AG10803 (cell line): ENCODE measurements at regions not wholly inside any gene's neighbourhood (a gene's known extent, or its start where the extent isn't known, plus 50 kb on each side); places are given as distances from the start of the nearest gene placed in this dataset.
"Not testable (repeated sequence)": the region's sequence is repeated elsewhere in the genome, so short reads cannot be mapped to it uniquely, and the experiment has no call there.

ENCODE experiments used
- DNase-seq: peaks from one replicate; pipeline ENCODE4 v3.0.0; 2010; ENCODE audit warnings: low read depth
- H3K4me3 ChIP-seq: 2 replicates; pipeline ENCODE4 v1.5.1; 2011; ENCODE audit warnings: mild to moderate bottlenecking, low read length, control low read depth
- CTCF ChIP-seq: conservative IDR thresholded peaks from 2 replicates; pipeline ENCODE4 v1.5.1; 2011; ENCODE audit warnings: mild to moderate bottlenecking, low read length, control low read depth, inconsistent platforms

- no peak for TF ChIP-seq CTCF
- no peak for DNase-seq
- H3K4me3 ChIP-seq: no peak overlapping the region
Measured at GRCh38 chr12:22115711-22116110, 69.7 kb downstream of the CMAS start.

GRCh38 chr12:22116376-22116775, 70.4 kb downstream of the CMAS start:
- no peak for TF ChIP-seq CTCF
- H3K4me3 ChIP-seq: no peak overlapping the region
- DNase-seq: no peak

DNA sequence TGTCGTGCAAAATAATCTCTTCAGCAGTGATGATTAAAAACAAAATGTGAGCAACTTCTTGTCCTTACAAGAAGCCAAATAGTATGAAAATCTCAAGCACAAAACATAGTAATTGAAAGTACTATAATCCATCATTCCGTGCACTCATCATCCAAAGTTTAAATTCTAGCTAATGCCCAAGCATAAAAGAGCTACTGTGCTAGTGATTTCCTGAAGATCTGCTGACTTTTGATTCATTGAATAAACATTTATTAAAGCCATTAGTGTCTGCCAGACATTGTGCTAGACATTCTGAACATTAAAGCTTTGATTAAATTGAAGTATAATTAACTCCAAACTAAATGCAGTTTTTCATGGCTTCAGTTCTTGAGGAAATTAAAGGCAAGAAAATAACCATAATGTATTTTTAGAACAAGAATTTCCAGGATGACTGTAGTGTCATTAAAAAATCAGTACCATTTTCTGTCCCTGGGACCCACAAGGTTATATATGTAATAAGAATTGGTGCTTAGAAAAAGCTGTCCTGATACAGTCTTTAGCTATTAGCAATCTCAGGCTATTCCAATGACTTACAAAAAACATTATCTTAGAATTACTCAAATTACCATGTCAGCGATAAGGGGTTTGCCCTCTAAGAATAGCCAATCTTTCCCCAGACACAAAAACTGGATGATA, 71.7 kb downstream of the CMAS start:
- no peak for DNase-seq
- no peak overlapping the region for H3K4me3 ChIP-seq
- no peak for TF ChIP-seq CTCF

DNA sequence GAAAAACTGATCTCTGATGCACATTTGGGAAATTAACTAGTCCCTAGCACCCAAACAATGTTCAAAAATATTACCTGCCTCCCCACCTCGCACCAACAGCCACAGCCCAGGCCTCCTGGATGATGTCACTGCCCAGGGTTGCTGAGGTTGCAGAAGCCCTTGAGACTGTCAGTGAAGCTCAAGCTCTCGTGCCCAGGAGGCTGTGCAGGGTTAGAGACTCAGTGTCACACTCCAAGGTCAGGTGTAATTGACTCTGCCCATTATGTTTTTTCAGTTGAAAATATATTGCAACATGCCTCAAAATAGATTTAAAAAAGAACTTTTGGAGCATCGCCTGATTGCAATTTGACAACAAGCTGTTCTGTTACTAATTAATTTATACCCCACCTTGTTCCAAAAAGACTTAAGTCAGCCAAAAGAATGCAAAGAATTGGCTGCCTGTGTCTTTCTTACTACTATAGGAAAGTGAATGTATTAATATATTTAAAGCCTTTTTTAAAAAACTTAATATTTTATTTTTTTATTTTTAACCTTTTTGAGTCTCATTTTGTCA, 72.3 kb downstream of the CMAS start:
- DNase-seq: no peak
- no peak overlapping the region for H3K4me3 ChIP-seq
- TF ChIP-seq CTCF: no peak

- DNase-seq: no peak
- H3K4me3 ChIP-seq: no peak overlapping the region
- TF ChIP-seq CTCF: 0 out of 2 replicates have a peak, but pooled peaks have one; percentile 7
Measured at GRCh38 chr12:22121224-22121623, 75.2 kb downstream of the CMAS start.

DNA sequence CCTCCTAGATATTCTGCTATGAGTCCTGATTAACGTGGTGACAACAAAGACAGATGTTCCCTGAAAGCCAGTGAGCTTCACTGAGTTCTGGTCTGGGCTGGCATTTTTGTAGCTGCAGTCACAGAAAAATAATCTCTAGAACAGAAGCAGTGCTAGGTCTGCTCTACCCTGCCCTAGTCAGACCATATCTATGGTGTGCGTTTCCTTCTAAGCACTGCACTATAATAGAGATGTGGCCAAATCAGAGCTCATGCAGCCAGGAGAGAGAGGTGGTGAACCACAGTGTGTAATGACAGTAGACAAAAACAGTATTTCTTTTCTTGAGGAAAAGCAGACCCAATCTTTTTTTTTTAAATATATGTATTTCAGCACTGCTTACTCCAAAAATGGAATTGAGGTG, 76.3 kb downstream of the CMAS start:
- DNase-seq: no peak
- no peak overlapping the region for H3K4me3 ChIP-seq
- TF ChIP-seq CTCF: no peak

DNA sequence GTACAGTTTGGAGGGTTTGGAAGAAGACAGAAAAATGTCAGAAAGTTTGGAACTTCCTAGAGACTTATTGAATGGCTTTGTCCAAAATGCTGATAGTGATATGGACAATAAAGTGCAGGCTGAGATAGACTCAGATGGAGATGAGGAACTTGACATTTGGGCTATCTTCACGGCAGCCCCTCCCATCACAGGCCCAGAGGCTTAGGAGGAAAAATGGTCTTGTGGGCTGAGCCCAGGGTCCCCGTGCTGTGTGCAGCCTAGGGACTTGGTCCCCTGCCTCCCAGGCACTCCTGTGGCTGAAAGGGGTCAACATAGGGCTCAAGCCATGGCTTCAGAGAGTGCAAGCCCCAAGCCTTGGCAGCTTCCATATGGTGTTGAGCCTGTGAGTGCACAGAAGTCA, 79.0 kb downstream of the CMAS start:
- no peak overlapping the region for H3K4me3 ChIP-seq
- DNase-seq: no peak
- no peak for TF ChIP-seq CTCF

- H3K4me3 ChIP-seq, DNase-seq: not testable (repeated sequence)
Measured at GRCh38 chr12:22126101-22126500, 80.1 kb downstream of the CMAS start.
